ENCODE measurements at regions not wholly inside any gene's neighbourhood (a gene's known extent, or its start where the extent isn't known, plus 50 kb on each side); places are given as distances from the start of the nearest gene placed in this dataset.

GRCh38 chr13:47076500-47076899, 179.6 kb upstream of the HTR2A start:
- TF ChIP-seq CTCF (optimal IDR thresholded peaks at IDR 0.05 in 1 of 3, IDR thresholded peaks at IDR 0.05 in 1 of 3, conservative IDR thresholded peaks at IDR 0.05 in 1 of 3; ENCODE audit: extremely low read depth in 1 of 3, insufficient read depth in 2 of 3, low read length in 3 of 3), result no peak
- TF ChIP-seq EZH2 (IDR thresholded peaks at IDR 0.05; ENCODE audit: low read length), result no peak
